Hepatocyte (in vitro differentiated cells): ENCODE measurements at regions not wholly inside any gene's neighbourhood (a gene's known extent, or its start where the extent isn't known, plus 50 kb on each side); places are given as distances from the start of the nearest gene placed in this dataset.

Experiments
- EZH2 ChIP-seq: fragments of 200-600 bp; sonication (generic); IDR thresholded peaks from 2 replicates; pipeline ENCODE4 v1.6.1; 2016; ENCODE audit warnings: antibody characterized with exemption, mild to moderate bottlenecking, borderline replicate concordance
- EZH2phosphoT487 ChIP-seq: fragments of 200-600 bp; sonication (generic); IDR thresholded peaks from one replicate; pipeline ENCODE4 v1.6.1; 2018; ENCODE audit warnings: antibody characterized with exemption, mild to moderate bottlenecking, low read depth, moderate library complexity; ENCODE audit not compliant: unreplicated experiment, severe bottlenecking
- TF ChIP-seq, protein P1 (sequence below): fragments of 200-600 bp; sonication (generic); IDR thresholded peaks from 2 replicates; pipeline ENCODE4 v1.5.1; 2016; ENCODE audit warnings: antibody characterized with exemption, mild to moderate bottlenecking; ENCODE audit not compliant: poor library complexity

GRCh38 chr9:13755551-13755950 lies 476.1 kb upstream of the MPDZ start:
- TF ChIP-seq, protein P1, sequence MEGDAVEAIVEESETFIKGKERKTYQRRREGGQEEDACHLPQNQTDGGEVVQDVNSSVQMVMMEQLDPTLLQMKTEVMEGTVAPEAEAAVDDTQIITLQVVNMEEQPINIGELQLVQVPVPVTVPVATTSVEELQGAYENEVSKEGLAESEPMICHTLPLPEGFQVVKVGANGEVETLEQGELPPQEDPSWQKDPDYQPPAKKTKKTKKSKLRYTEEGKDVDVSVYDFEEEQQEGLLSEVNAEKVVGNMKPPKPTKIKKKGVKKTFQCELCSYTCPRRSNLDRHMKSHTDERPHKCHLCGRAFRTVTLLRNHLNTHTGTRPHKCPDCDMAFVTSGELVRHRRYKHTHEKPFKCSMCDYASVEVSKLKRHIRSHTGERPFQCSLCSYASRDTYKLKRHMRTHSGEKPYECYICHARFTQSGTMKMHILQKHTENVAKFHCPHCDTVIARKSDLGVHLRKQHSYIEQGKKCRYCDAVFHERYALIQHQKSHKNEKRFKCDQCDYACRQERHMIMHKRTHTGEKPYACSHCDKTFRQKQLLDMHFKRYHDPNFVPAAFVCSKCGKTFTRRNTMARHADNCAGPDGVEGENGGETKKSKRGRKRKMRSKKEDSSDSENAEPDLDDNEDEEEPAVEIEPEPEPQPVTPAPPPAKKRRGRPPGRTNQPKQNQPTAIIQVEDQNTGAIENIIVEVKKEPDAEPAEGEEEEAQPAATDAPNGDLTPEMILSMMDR = no peak
- TF ChIP-seq EZH2phosphoT487 (no peak), EZH2 (no peak)
